Memory B cell (primary cell): ENCODE measurements at regions not wholly inside any gene's neighbourhood (a gene's known extent, or its start where the extent isn't known, plus 50 kb on each side); places are given as distances from the start of the nearest gene placed in this dataset.

Experiments used
- ATAC-seq: fragments of 150-1000 bp; cut with Tn5 transposase; 2 replicates; pipeline ENCODE4 v1.10.0; 2021; ENCODE audit warnings: low read depth, mild to moderate bottlenecking, moderate library complexity
- DNase-seq, 2 donors: peaks; one replicate each; pipeline ENCODE4 v3.0.0; 2022; ENCODE audit warnings: low spot score in 2 of 2
- H3K27ac Mint-ChIP-seq: one replicate; pipeline ENCODE4 v1.8.0; 2022; ENCODE audit warnings: mild to moderate bottlenecking, moderate library complexity, mixed read lengths
- H3K27me3 Mint-ChIP-seq: one replicate; pipeline ENCODE4 v1.8.0; 2022; ENCODE audit warnings: mixed read lengths
- H3K36me3 Mint-ChIP-seq: one replicate; pipeline ENCODE4 v1.8.0; 2022; ENCODE audit warnings: mild to moderate bottlenecking, mixed read lengths
- H3K4me1 Mint-ChIP-seq: one replicate; pipeline ENCODE4 v1.8.0; 2022; ENCODE audit warnings: mixed read lengths
- H3K4me3 Mint-ChIP-seq: one replicate; pipeline ENCODE4 v1.8.0; 2022; ENCODE audit warnings: mild to moderate bottlenecking, moderate library complexity, mixed read lengths
- H3K9me3 Mint-ChIP-seq: one replicate; pipeline ENCODE4 v1.8.0; 2022; ENCODE audit warnings: mixed read lengths

DNA sequence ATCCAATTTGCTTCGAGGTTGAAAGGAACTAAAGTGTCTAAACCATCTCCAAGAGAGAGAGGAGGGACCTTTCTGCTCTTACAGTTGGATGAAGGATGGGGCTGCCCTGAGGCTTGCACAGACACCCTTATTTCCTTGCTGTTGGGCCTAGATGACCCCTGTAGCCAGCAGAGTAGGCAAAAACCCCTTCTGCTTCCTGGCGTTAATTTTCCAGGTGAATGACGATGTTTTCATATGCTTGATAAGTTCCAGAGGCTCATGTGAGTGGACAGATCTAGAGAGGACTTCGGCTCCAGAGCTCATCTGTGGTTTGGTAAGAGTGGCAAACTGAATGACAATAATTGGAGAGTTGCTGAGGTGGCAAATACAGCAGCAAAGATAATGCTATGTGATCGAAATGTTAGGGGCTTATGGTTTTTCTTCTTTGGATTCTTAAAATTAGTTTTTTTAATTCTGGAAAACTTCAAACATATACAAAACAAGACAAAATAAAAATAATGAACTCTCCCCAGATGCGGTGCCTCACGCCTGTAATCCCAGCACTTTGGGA lies 98.6 kb upstream of the MAP4K3 start:
- Mint-ChIP-seq H3K9me3 (peaks cover 2% of the 10 kb centered on the region), H3K4me3 (no peak overlapping the region), H3K36me3 (no peaks in the 10 kb centered on the region), H3K27me3 (peaks cover 9% of the 10 kb centered on the region), H3K27ac (no peak overlapping the region), H3K4me1 (peaks cover 4% of the 10 kb centered on the region)
- DNase-seq (no peak), ATAC-seq (no peak)

- DNase-seq (no peak), ATAC-seq (no peak)
- H3K27me3 Mint-ChIP-seq, result peaks cover 8% of the 10 kb centered on the region
- H3K36me3 Mint-ChIP-seq, result no peaks in the 10 kb centered on the region
- H3K27ac Mint-ChIP-seq, result no peak overlapping the region
- H3K9me3 Mint-ChIP-seq, result peaks cover 2% of the 10 kb centered on the region
- no peak overlapping the region for H3K4me3 Mint-ChIP-seq
- H3K4me1 Mint-ChIP-seq, result no peaks in the 10 kb centered on the region
These were observed 100.1 kb upstream of the MAP4K3 start for GRCh38 chr2:39537150-39537549.

- Mint-ChIP-seq H3K4me1 (no peaks in the 10 kb centered on the region), H3K36me3 (no peaks in the 10 kb centered on the region), H3K4me3 (no peak overlapping the region), H3K9me3 (peaks cover 2% of the 10 kb centered on the region), H3K27ac (no peak overlapping the region), H3K27me3 (peaks cover 9% of the 10 kb centered on the region)
- ATAC-seq (no peak), DNase-seq (no peak)
These were observed 101.6 kb upstream of the MAP4K3 start for GRCh38 chr2:39538718-39539117.

DNA sequence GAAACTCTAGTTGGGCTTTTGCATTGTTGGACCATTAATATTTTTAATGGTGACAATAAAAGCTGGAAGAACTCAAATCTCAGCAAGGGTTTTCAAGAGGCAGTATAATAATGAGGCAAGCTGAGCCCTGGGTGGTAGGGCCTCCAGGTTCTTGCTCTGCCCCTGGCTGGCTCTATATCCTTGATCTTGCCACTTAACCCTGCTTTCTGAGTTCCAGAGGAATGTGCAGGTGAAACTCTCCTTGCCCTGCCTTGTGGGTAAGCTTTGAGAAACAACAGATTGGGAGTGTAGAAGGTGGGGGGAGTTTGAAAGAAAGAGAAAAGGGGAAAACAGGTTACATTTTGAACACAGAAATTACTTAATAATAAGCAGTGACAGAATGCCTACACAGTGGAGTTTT lies 103.3 kb upstream of the MAP4K3 start:
- Mint-ChIP-seq H3K9me3 (peaks cover 2% of the 10 kb centered on the region), H3K4me3 (no peak overlapping the region), H3K27me3 (peaks cover 12% of the 10 kb centered on the region), H3K36me3 (no peaks in the 10 kb centered on the region), H3K4me1 (no peaks in the 10 kb centered on the region), H3K27ac (no peak overlapping the region)
- ATAC-seq (no peak), DNase-seq (no peak)

DNA sequence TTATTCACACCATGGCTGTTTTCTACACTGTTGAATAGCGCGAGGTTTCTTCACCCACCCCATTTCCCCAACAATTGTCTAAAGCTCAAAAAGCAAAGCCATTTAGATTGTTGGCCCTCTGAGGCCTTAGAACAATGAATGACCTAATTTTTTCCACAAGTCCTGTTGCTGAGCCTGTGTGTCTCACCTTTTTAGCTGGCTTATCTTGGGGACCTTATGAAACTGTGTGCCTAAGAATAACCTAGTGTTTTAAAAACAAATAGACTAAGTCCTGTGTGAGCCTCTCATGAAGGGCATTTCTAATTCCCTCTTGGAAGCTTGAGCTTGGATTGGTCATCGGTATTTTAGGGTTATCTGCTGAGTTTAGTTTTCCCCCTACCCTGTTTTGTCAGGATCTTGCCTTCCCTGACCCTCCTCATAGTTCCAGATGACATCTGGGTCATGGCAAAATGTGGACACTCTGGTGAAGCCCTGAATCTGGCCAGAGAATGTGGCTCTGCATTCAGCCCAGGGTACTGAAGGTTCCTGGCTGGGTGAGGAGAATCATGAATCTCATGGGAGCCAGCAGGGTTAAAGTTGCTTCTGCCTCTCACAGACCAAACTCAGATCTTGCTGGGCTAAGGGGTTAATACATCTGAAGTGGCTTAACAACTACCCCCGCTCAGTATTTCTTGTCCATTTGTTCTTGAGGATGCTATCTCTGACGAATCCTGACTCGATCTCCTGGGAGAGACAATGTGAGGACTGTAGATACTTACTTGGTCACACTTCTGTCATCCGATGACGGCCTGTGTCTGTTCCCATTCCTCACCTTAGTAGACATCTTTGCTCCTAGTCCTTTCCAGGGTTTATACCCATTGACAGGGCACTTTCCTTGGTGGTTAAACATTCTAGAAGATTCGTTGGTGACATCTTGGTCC lies 104.2 kb upstream of the MAP4K3 start:
- H3K27ac Mint-ChIP-seq, result no peak overlapping the region
- ATAC-seq, result no peak
- no peaks in the 10 kb centered on the region for H3K4me1 Mint-ChIP-seq
- no peak overlapping the region for H3K4me3 Mint-ChIP-seq
- peaks cover 8% of the 10 kb centered on the region for H3K27me3 Mint-ChIP-seq
- no peak for DNase-seq
- peaks cover 2% of the 10 kb centered on the region for H3K9me3 Mint-ChIP-seq
- H3K36me3 Mint-ChIP-seq, result no peaks in the 10 kb centered on the region

- H3K4me1 Mint-ChIP-seq, result no peaks in the 10 kb centered on the region
- no peak for ATAC-seq
- no peak overlapping the region for H3K4me3 Mint-ChIP-seq
- H3K27me3 Mint-ChIP-seq, result peaks cover 8% of the 10 kb centered on the region
- H3K9me3 Mint-ChIP-seq, result peaks cover 2% of the 10 kb centered on the region
- no peak overlapping the region for H3K27ac Mint-ChIP-seq
- no peak for DNase-seq
- no peaks in the 10 kb centered on the region for H3K36me3 Mint-ChIP-seq
These were observed 105.4 kb upstream of the MAP4K3 start for GRCh38 chr2:39542523-39542922.

- no peak overlapping the region for H3K27ac Mint-ChIP-seq
- DNase-seq (no peak), ATAC-seq (no peak)
- H3K4me1 Mint-ChIP-seq, result no peaks in the 10 kb centered on the region
- no peak overlapping the region for H3K4me3 Mint-ChIP-seq
- no peaks in the 10 kb centered on the region for H3K9me3 Mint-ChIP-seq
- H3K27me3 Mint-ChIP-seq, result peaks cover 9% of the 10 kb centered on the region
- no peaks in the 10 kb centered on the region for H3K36me3 Mint-ChIP-seq
These were observed 108.9 kb upstream of the MAP4K3 start for GRCh38 chr2:39545957-39546356.

DNA sequence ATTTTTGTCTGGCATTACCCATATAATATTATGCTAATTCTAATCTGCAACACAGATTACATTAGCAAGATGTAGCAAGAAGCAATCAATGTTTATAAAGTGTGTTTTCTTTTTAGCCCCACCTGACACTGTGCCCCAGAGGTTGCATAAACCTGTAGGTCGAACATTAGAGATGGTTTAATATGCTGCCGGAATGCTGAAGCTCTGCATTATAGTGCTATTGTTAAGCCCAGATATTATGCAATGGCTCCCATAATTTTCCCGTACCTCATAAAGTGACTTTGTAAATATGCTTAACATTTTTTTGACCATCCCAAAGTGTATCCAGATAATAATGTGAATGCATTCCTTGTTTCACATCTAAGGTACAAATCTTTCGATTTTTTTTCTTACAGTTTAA lies 109.3 kb upstream of the MAP4K3 start:
- H3K9me3 Mint-ChIP-seq, result no peaks in the 10 kb centered on the region
- H3K4me1 Mint-ChIP-seq, result no peaks in the 10 kb centered on the region
- DNase-seq, result no peak
- H3K36me3 Mint-ChIP-seq, result no peaks in the 10 kb centered on the region
- H3K27ac Mint-ChIP-seq, result no peak overlapping the region
- H3K27me3 Mint-ChIP-seq, result peaks cover 9% of the 10 kb centered on the region
- ATAC-seq, result no peak
- no peak overlapping the region for H3K4me3 Mint-ChIP-seq

- DNase-seq (no peak), ATAC-seq (no peak)
- Mint-ChIP-seq H3K27me3 (peaks cover 7% of the 10 kb centered on the region), H3K4me1 (no peaks in the 10 kb centered on the region), H3K4me3 (no peak overlapping the region), H3K9me3 (no peaks in the 10 kb centered on the region), H3K36me3 (no peaks in the 10 kb centered on the region), H3K27ac (no peak overlapping the region)
These were observed 109.9 kb upstream of the MAP4K3 start for GRCh38 chr2:39546937-39547336.

- Mint-ChIP-seq H3K27ac (no peak overlapping the region), H3K4me3 (no peak overlapping the region), H3K27me3 (peaks cover 7% of the 10 kb centered on the region), H3K9me3 (no peaks in the 10 kb centered on the region), H3K36me3 (no peaks in the 10 kb centered on the region), H3K4me1 (no peaks in the 10 kb centered on the region)
- DNase-seq (no peak), ATAC-seq (no peak)
These were observed 111.0 kb upstream of the MAP4K3 start for GRCh38 chr2:39547811-39548719.

DNA sequence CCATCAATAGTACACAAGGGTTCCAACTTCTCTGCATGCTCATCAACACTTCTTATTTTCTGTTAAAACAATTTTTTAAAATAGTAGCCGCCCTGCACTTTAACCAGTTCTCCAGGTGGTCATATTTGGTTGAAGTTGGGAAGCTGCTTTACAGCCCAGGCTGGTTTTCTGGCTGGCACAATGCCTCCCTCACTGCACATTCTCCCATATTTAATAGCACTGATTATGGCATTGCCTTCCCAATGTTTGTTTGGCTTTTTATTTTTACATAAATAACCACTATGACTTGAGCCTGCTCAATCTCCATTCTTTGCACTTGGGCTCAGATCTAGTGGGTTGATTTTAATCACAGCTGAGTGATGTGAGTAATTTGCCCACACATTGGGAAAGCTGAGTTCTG lies 111.9 kb upstream of the MAP4K3 start:
- DNase-seq, result no peak
- no peak overlapping the region for H3K4me3 Mint-ChIP-seq
- no peaks in the 10 kb centered on the region for H3K36me3 Mint-ChIP-seq
- H3K4me1 Mint-ChIP-seq, result no peaks in the 10 kb centered on the region
- no peak overlapping the region for H3K27ac Mint-ChIP-seq
- peaks cover 4% of the 10 kb centered on the region for H3K27me3 Mint-ChIP-seq
- no peak for ATAC-seq
- H3K9me3 Mint-ChIP-seq, result no peaks in the 10 kb centered on the region

DNA sequence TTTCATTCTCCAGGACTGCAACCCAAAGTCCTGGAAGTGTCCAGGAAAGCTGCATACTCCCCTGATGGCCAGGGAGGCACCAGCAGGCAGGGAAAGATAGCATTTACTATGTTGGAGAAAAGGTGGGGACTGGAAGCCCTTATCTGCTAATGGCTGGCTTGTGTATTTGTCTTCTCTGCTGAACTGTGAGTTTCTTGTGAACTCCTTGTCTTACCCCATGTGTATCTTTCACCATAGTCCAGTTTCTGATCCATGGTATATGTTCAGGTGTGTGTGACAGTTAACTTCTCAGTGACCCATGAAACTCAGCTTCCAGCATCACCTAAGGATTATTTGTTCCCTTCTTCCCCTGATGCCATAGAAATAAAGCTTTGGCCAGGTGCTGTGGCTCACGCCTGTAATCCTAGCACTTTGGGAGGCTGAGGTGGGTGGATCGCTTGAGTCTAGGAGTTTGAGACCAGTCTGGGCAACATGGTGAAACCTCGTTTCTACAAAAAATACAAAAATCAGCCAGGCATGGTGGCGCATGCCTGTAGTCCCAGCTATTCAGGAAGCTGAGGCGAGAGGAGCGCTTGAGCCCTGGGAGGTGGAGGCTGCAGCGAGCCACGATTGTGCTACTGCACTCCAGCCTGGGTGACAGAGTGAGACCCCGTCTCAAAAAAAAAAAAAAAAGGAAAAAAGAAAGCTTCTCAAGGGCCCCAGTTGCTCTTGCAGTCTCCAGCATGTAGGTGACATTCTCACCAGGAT lies 112.8 kb upstream of the MAP4K3 start:
- Mint-ChIP-seq H3K4me1 (no peaks in the 10 kb centered on the region), H3K27ac (no peak overlapping the region), H3K4me3 (no peak overlapping the region), H3K36me3 (no peaks in the 10 kb centered on the region), H3K27me3 (peaks cover 4% of the 10 kb centered on the region), H3K9me3 (no peaks in the 10 kb centered on the region)
- no peak for DNase-seq
- no peak for ATAC-seq

DNA sequence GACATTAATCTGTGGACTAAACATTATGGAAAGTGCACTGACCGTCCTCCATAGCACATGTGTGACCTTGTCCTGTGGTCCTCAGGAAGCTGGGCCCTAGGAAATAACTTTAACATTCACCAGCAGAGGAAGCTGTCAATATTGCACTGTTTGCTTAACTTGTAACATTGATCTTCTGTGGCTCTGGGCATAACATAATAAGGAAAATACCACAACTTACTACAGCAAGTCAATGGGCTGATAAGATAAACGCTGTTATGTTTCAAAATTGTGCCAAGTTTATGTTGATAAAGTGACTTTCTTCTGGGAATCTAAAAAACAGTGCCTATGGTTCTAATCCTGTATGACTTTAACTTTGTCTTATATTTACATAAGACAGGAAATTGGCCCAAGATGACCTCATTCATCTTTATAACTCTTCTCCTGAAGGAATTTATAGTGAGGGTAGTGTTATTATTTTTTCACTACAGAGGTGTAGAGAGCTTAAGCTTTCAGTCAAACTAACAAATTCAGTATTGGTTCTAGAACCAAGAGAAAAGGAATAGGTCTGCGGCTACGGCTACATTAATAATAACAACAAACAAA lies 113.7 kb upstream of the MAP4K3 start:
- Mint-ChIP-seq H3K36me3 (no peaks in the 10 kb centered on the region), H3K27ac (no peak overlapping the region), H3K9me3 (no peaks in the 10 kb centered on the region), H3K27me3 (peaks cover 2% of the 10 kb centered on the region), H3K4me1 (no peaks in the 10 kb centered on the region), H3K4me3 (no peak overlapping the region)
- ATAC-seq, result no peak
- no peak for DNase-seq
